ENCODE measurements at regions not wholly inside any gene's neighbourhood (a gene's known extent, or its start where the extent isn't known, plus 50 kb on each side); places are given as distances from the start of the nearest gene placed in this dataset.

DNA sequence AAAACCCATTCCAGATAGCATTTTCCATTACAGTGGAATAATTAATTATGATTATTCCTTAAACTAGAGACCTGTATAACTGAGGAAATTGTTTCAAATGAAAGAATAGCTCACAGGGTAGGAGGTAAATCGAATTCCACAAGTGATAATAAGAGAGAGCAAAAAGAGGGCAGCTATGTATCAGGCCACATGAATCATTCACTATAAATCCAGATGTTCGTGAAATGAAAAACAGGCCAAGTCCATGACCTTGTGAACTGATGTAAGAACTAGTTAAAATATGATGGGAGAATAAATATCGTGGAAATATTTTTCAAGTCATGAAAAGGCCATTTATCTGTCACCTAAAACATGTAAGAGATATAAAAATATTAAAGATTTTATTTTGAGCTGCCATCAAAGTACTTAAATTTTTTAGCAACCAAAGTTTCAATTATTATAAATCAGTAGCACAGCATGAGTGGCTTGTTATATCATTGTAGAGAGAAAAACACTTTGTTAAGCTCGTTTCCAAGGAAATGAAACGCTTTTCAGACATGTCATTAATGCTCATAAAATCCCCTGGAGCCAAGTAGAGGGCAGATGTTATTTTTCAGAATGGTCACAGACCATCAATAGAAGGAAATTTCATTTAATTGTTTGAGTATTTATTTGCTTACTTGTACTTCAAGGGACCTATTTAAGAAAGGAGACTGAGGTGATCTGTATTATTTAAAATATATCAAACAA lies 120.6 kb upstream of the CDKN3 start:
- TF ChIP-seq, protein P1, sequence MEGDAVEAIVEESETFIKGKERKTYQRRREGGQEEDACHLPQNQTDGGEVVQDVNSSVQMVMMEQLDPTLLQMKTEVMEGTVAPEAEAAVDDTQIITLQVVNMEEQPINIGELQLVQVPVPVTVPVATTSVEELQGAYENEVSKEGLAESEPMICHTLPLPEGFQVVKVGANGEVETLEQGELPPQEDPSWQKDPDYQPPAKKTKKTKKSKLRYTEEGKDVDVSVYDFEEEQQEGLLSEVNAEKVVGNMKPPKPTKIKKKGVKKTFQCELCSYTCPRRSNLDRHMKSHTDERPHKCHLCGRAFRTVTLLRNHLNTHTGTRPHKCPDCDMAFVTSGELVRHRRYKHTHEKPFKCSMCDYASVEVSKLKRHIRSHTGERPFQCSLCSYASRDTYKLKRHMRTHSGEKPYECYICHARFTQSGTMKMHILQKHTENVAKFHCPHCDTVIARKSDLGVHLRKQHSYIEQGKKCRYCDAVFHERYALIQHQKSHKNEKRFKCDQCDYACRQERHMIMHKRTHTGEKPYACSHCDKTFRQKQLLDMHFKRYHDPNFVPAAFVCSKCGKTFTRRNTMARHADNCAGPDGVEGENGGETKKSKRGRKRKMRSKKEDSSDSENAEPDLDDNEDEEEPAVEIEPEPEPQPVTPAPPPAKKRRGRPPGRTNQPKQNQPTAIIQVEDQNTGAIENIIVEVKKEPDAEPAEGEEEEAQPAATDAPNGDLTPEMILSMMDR (IDR thresholded peaks at IDR 0.05 in 8 of 11, conservative IDR thresholded peaks at IDR 0.05 in 3 of 11), result no peak
- no peak for TF ChIP-seq POLR2AphosphoS5 (IDR thresholded peaks at IDR 0.05)
- no peak for TF ChIP-seq POLR2A (IDR thresholded peaks at IDR 0.05)

Measured in spleen (tissue), 7 donors.